Neural progenitor cell (in vitro differentiated cells): ENCODE measurements at regions not wholly inside any gene's neighbourhood (a gene's known extent, or its start where the extent isn't known, plus 50 kb on each side); places are given as distances from the start of the nearest gene placed in this dataset.
"Not testable (repeated sequence)": the region's sequence is repeated elsewhere in the genome, so short reads cannot be mapped to it uniquely, and the experiment has no call there.

Source experiments
- DNase-seq: peaks from one replicate; pipeline ENCODE4 v3.0.0-alpha.2; 2016; ENCODE audit warnings: low spot score
- H2AFZ ChIP-seq: fragments of 200-600 bp; sonication (generic); replicated peaks from 2 replicates; pipeline ENCODE4 v1.6.1; 2016; ENCODE audit warnings: antibody characterized with exemption
- H3F3A ChIP-seq: fragments of 200-600 bp; sonication (generic); 2 replicates; pipeline ENCODE4 v1.6.1; 2016; ENCODE audit warnings: antibody characterized with exemption, low read depth
- H3K27ac ChIP-seq: fragments of 200-600 bp; sonication (generic); 2 replicates; pipeline ENCODE4 v1.5.1; 2016; ENCODE audit warnings: mild to moderate bottlenecking
- H3K27me3 ChIP-seq: fragments of 200-600 bp; sonication (generic); 2 replicates; pipeline ENCODE4 v1.6.1; 2016; ENCODE audit warnings: mild to moderate bottlenecking, moderate library complexity
- H3K36me3 ChIP-seq: fragments of 200-600 bp; sonication (generic); 2 replicates; pipeline ENCODE4 v1.5.1; 2016
- H3K4me1 ChIP-seq: fragments of 200-600 bp; sonication (generic); 2 replicates; pipeline ENCODE4 v1.6.1; 2016; ENCODE audit warnings: mixed run types
- H3K4me2 ChIP-seq: fragments of 200-600 bp; sonication (generic); 2 replicates; pipeline ENCODE4 v1.6.1; 2016
- H3K4me3 ChIP-seq: fragments of 200-600 bp; sonication (generic); 2 replicates; pipeline ENCODE4 v1.5.1; 2016
- H3K79me2 ChIP-seq: fragments of 200-600 bp; sonication (generic); 2 replicates; pipeline ENCODE4 v1.6.1; 2016; ENCODE audit warnings: low read depth
- H3K9ac ChIP-seq: fragments of 200-600 bp; sonication (generic); 2 replicates; pipeline ENCODE4 v1.6.1; 2016
- H3K9me3 ChIP-seq: fragments of 200-600 bp; sonication (generic); 2 replicates; pipeline ENCODE4 v1.5.1; 2016; ENCODE audit warnings: low read depth
- H4K20me1 ChIP-seq: fragments of 200-600 bp; sonication (generic); 2 replicates; pipeline ENCODE4 v1.6.1; 2016; ENCODE audit warnings: low read depth
- H3K27ac Mint-ChIP-seq: 3 replicates; pipeline ENCODE4 v1.8.0; 2021; ENCODE audit warnings: mixed read lengths
- H3K27me3 Mint-ChIP-seq: 2 replicates; pipeline ENCODE4 v1.8.0; 2022; ENCODE audit warnings: low read depth, mild to moderate bottlenecking, inconsistent platforms, moderate library complexity, mixed read lengths; ENCODE audit not compliant: insufficient read depth
- H3K36me3 Mint-ChIP-seq: 3 replicates; pipeline ENCODE4 v1.8.0; 2021; ENCODE audit warnings: mixed read lengths
- H3K4me1 Mint-ChIP-seq: 3 replicates; pipeline ENCODE4 v1.8.0; 2021; ENCODE audit warnings: mixed read lengths
- H3K4me3 Mint-ChIP-seq: 3 replicates; pipeline ENCODE4 v1.8.0; 2021; ENCODE audit warnings: mild to moderate bottlenecking, moderate library complexity, mixed read lengths
- H3K9me3 Mint-ChIP-seq: 3 replicates; pipeline ENCODE4 v1.8.0; 2020; ENCODE audit warnings: mixed read lengths
- EZH2 ChIP-seq: fragments of 200-600 bp; sonication (generic); IDR thresholded peaks from 2 replicates; pipeline ENCODE4 v1.6.1; 2017; ENCODE audit warnings: antibody characterized with exemption, mild to moderate bottlenecking, moderate library complexity
- EZH2phosphoT487 ChIP-seq: fragments of 200-600 bp; sonication (generic); IDR thresholded peaks from 2 replicates; pipeline ENCODE4 v1.6.1; 2017; ENCODE audit warnings: antibody characterized with exemption
- TF ChIP-seq, protein P1 (sequence below): fragments of 200-600 bp; sonication (generic); IDR thresholded peaks from 2 replicates; pipeline ENCODE4 v1.5.1; 2017; ENCODE audit warnings: antibody characterized with exemption, mild to moderate bottlenecking

DNA sequence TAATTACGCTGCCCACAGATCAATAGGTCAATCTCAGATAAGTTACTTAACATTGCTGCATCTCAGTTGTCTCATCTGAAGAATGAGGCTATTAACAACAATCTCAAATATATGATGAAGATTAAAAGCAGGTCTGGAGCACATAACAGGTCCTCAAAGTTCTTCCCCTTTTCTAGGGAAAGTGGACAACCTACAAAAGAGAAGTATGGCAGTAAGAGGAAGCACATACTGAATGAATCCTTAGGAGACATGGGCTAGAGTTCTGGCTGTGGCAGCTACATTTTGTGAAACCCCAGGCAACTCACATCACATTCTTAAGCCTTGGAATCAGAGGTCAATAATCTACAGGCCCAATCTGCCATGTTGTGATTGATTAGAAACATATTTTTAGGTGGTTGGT is 180.6 kb downstream of the PCTP start:
- no peak overlapping the region for H3K27ac ChIP-seq
- Mint-ChIP-seq H3K36me3 (no peaks in the 10 kb centered on the region), H3K4me1 (peaks cover 2% of the 10 kb centered on the region), H3K27me3 (peaks cover 3% of the 10 kb centered on the region), H3K9me3 (no peaks in the 10 kb centered on the region), H3K4me3 (no peak overlapping the region), H3K27ac (no peak overlapping the region)
- no peak overlapping the region for H3K4me2 ChIP-seq
- no peak for DNase-seq
- H3K79me2 ChIP-seq, result no peaks in the 10 kb centered on the region
- H3K27me3 ChIP-seq, result no peaks in the 10 kb centered on the region
- no peak overlapping the region for H2AFZ ChIP-seq
- TF ChIP-seq EZH2phosphoT487 (no peak), EZH2 (no peak)
- TF ChIP-seq, protein P1, sequence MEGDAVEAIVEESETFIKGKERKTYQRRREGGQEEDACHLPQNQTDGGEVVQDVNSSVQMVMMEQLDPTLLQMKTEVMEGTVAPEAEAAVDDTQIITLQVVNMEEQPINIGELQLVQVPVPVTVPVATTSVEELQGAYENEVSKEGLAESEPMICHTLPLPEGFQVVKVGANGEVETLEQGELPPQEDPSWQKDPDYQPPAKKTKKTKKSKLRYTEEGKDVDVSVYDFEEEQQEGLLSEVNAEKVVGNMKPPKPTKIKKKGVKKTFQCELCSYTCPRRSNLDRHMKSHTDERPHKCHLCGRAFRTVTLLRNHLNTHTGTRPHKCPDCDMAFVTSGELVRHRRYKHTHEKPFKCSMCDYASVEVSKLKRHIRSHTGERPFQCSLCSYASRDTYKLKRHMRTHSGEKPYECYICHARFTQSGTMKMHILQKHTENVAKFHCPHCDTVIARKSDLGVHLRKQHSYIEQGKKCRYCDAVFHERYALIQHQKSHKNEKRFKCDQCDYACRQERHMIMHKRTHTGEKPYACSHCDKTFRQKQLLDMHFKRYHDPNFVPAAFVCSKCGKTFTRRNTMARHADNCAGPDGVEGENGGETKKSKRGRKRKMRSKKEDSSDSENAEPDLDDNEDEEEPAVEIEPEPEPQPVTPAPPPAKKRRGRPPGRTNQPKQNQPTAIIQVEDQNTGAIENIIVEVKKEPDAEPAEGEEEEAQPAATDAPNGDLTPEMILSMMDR, result no peak
- no peak overlapping the region for H3K4me3 ChIP-seq
- H3K36me3 ChIP-seq, result no peaks in the 10 kb centered on the region
- no peaks in the 10 kb centered on the region for H4K20me1 ChIP-seq
- no peak overlapping the region for H3K9ac ChIP-seq
- peaks cover 3% of the 10 kb centered on the region for H3K4me1 ChIP-seq
- no peaks in the 10 kb centered on the region for H3K9me3 ChIP-seq
- H3F3A ChIP-seq, result no peaks in the 10 kb centered on the region

DNA sequence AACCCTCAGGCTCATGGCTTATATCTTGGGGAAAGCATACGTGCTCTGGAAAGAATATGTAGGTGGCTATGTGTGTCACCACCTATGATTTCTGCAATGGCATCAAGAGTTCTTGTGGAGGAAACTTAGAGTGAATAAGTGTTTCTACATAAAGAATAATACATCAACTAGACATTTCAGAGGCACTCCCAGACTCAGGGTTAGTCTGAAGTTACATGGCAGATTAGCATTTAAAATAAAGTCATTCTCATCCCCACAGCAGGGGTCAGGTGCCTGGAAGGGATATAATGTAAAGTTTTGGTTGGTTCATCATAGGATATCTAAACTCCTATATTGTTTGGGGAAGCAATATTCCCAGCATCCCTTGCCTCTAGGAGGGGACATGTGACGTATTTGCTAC is 182.1 kb downstream of the PCTP start:
- Mint-ChIP-seq H3K27ac (no peak overlapping the region), H3K4me3 (no peak overlapping the region), H3K4me1 (no peaks in the 10 kb centered on the region), H3K9me3 (no peaks in the 10 kb centered on the region), H3K36me3 (no peaks in the 10 kb centered on the region), H3K27me3 (peaks cover 3% of the 10 kb centered on the region)
- Histone ChIP-seq H2AFZ (no peak overlapping the region), H3K9me3 (no peaks in the 10 kb centered on the region), H3K9ac (no peak overlapping the region), H3K27ac (no peak overlapping the region), H3K4me2 (no peak overlapping the region), H3K79me2 (no peaks in the 10 kb centered on the region), H3F3A (no peaks in the 10 kb centered on the region), H3K36me3 (no peaks in the 10 kb centered on the region), H4K20me1 (no peaks in the 10 kb centered on the region), H3K4me3 (no peak overlapping the region), H3K27me3 (no peaks in the 10 kb centered on the region), H3K4me1 (no peaks in the 10 kb centered on the region)
- TF ChIP-seq, protein P1, result no peak
- TF ChIP-seq EZH2, result no peak
- no peak for TF ChIP-seq EZH2phosphoT487
- DNase-seq, result no peak

DNA sequence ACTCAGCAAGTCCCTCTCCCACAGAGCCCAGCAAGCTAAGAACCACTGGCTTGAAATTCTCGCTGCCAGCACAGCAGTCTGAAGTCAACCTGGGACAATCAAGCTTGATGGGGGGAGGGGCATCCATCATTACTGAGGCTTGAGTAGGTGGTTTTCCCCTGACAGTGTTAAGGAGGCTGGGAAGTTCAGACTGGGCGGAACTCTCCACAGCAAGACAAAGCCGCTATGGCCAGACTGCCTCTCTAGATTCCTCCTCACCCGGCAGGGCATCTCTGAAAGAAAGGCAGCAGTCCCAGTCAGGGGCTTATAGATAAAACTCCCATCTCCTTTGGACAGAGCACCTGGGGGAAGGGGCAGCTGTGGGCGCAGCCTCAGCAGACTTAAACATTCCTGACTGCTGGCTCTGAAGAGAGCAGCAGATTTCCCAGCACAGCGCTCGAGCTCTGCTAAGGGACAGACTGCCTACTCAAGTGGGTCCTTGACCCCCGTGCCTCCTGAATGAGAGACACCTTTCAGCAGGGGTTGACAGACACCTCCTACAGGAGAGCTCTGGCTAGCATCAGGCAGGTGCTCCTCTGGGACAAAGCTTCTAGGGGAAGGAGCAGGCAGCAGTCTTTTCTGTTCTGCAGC is 188.4 kb downstream of the PCTP start:
- H3K27me3 ChIP-seq, H3K27ac Mint-ChIP-seq, H3K36me3 Mint-ChIP-seq, H3K4me3 Mint-ChIP-seq, H4K20me1 ChIP-seq, H3K36me3 ChIP-seq, H3K79me2 ChIP-seq, H3K27me3 Mint-ChIP-seq, H3K9ac ChIP-seq, H3K9me3 ChIP-seq: not testable (repeated sequence)
- DNase-seq, result peak; percentile 79
- H3K27ac ChIP-seq, result peak overlapping the region; percentile 80
- H3K4me3 ChIP-seq, result peak overlapping the region; percentile 26
- H3K4me1 ChIP-seq, result peaks cover 16% of the 10 kb centered on the region
- H3F3A ChIP-seq, result peaks cover 15% of the 10 kb centered on the region
- H3K4me1 Mint-ChIP-seq, result peaks cover 14% of the 10 kb centered on the region
- H3K4me2 ChIP-seq, result peak overlapping the region; percentile 67
- H3K9me3 Mint-ChIP-seq, result peaks cover 18% of the 10 kb centered on the region
- H2AFZ ChIP-seq, result peak overlapping the region; percentile 48

DNA sequence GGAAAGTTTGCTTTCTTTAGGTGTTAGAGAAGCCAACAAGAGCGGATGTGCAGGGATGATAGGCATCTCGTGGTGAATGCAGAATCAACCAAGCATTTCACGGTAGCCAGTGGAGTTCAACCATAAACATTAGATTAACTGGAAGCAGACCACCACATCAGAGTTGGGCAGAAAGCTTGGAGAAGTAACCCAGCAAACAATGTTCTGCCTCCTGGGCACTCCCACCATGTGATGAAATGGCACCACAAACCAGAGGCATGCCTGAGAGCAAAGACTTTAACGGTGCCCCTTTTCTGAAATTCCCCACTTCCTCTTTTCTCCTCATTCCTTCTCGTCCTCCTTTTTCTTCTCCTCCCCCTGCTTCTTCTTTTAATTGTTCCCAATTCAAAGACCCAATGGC is 193.5 kb upstream of the ANKFN1 start:
- Histone ChIP-seq H3K36me3 (no peaks in the 10 kb centered on the region), H3K4me1 (peaks cover 8% of the 10 kb centered on the region), H3K79me2 (no peaks in the 10 kb centered on the region), H3F3A (no peaks in the 10 kb centered on the region), H3K27ac (no peak overlapping the region), H3K9ac (no peak overlapping the region), H4K20me1 (no peaks in the 10 kb centered on the region), H3K4me3 (no peak overlapping the region), H2AFZ (no peak overlapping the region), H3K9me3 (no peaks in the 10 kb centered on the region), H3K4me2 (no peak overlapping the region), H3K27me3 (no peaks in the 10 kb centered on the region)
- Mint-ChIP-seq H3K27me3 (peaks cover 2% of the 10 kb centered on the region), H3K4me3 (no peak overlapping the region), H3K9me3 (no peaks in the 10 kb centered on the region), H3K4me1 (no peaks in the 10 kb centered on the region), H3K27ac (no peak overlapping the region), H3K36me3 (no peaks in the 10 kb centered on the region)
- no peak for DNase-seq
- TF ChIP-seq, protein P1, result no peak
- TF ChIP-seq EZH2phosphoT487 (no peak), EZH2 (no peak)
